ENCODE measurements at regions not wholly inside any gene's neighbourhood (a gene's known extent, or its start where the extent isn't known, plus 50 kb on each side); places are given as distances from the start of the nearest gene placed in this dataset.

- TF ChIP-seq CTCF (IDR thresholded peaks at IDR 0.05; ENCODE audit: low read length) (no peak), EZH2phosphoT487 (IDR thresholded peaks at IDR 0.05; ENCODE audit: low read length) (no peak), EZH2 (optimal IDR thresholded peaks at IDR 0.05; ENCODE audit: low read depth, low read length) (no peak)
Measured at GRCh38 chr7:137082391-137082790, 213.9 kb downstream of the CHRM2 start.

All from MM.1S (cell line).